AG20443 (cell line): ENCODE measurements at regions not wholly inside any gene's neighbourhood (a gene's known extent, or its start where the extent isn't known, plus 50 kb on each side); places are given as distances from the start of the nearest gene placed in this dataset.
A peak's percentile ranks its signal among the peaks of the same experiment; 100 is the strongest.
"Not testable (repeated sequence)": the region's sequence is repeated elsewhere in the genome, so short reads cannot be mapped to it uniquely, and the experiment has no call there.

Experiments
- DNase-seq: peaks from one replicate; pipeline ENCODE4 v3.0.0; 2012; ENCODE audit warnings: low spot score, mixed read lengths

- DNase-seq, result no peak
Measured at GRCh38 chr3:72660270-72661114, 187.8 kb downstream of the SHQ1 start.

- no peak for DNase-seq
Measured at GRCh38 chr3:72659596-72659995, 188.6 kb downstream of the SHQ1 start.

GRCh38 chr3:72659188-72659587 is 189.1 kb downstream of the SHQ1 start:
- DNase-seq, result no peak

GRCh38 chr3:72658466-72659100 is 189.7 kb downstream of the SHQ1 start:
- no peak for DNase-seq

GRCh38 chr3:72657666-72658065 is 190.6 kb downstream of the SHQ1 start:
- no peak for DNase-seq

GRCh38 chr3:72655723-72656122 is 192.5 kb downstream of the SHQ1 start:
- no peak for DNase-seq

- peak; percentile 49 for DNase-seq
Measured at GRCh38 chr3:72655131-72655551, 193.1 kb downstream of the SHQ1 start.

- no peak for DNase-seq
Measured at GRCh38 chr3:72652395-72652794, 195.8 kb downstream of the SHQ1 start.

GRCh38 chr3:72651498-72651897 is 196.7 kb downstream of the SHQ1 start:
- DNase-seq, result no peak

- DNase-seq, result no peak
Measured at GRCh38 chr3:72646263-72646662, 202.0 kb downstream of the SHQ1 start.

GRCh38 chr3:72643635-72644034 is 204.6 kb downstream of the SHQ1 start:
- not testable (repeated sequence) for DNase-seq

GRCh38 chr3:72641684-72642083 is 206.6 kb downstream of the SHQ1 start:
- no peak for DNase-seq

- DNase-seq, result no peak
Measured at GRCh38 chr3:72641072-72641471, 207.2 kb downstream of the SHQ1 start.

- no peak for DNase-seq
Measured at GRCh38 chr3:72636969-72637597, 211.2 kb downstream of the SHQ1 start.

GRCh38 chr3:72635551-72635950 is 212.7 kb downstream of the SHQ1 start:
- no peak for DNase-seq

- DNase-seq, result no peak
Measured at GRCh38 chr3:72634128-72634527, 214.1 kb downstream of the SHQ1 start.

GRCh38 chr3:72633534-72633933 is 214.7 kb downstream of the SHQ1 start:
- DNase-seq, result no peak

- DNase-seq, result no peak
Measured at GRCh38 chr3:72633121-72633520, 215.1 kb downstream of the SHQ1 start.

- DNase-seq, result no peak
Measured at GRCh38 chr3:72632129-72632528, 216.1 kb downstream of the SHQ1 start.

GRCh38 chr3:72630969-72631344 is 217.3 kb downstream of the SHQ1 start:
- DNase-seq, result no peak

- DNase-seq, result peak; percentile 23
Measured at GRCh38 chr3:72630327-72630968, 217.8 kb downstream of the SHQ1 start.

- DNase-seq, result no peak
Measured at GRCh38 chr3:72629191-72629631, 219.0 kb downstream of the SHQ1 start.

GRCh38 chr3:72628065-72628464 is 220.2 kb downstream of the SHQ1 start:
- no peak for DNase-seq
